Mesenchymal stem cell (in vitro differentiated cells and primary cell): ENCODE measurements at regions not wholly inside any gene's neighbourhood (a gene's known extent, or its start where the extent isn't known, plus 50 kb on each side); places are given as distances from the start of the nearest gene placed in this dataset.

Experiments
- DNase-seq: peaks from one replicate; pipeline ENCODE4 v3.0.0-alpha.2; 2013
- H2AFZ ChIP-seq: one replicate; pipeline ENCODE4 v1.6.1; 2013; ENCODE audit warnings: low read depth, mild to moderate bottlenecking, control low read depth, inconsistent platforms, low read length, moderate library complexity
- H2AK5ac ChIP-seq: 2 replicates; pipeline ENCODE4 v1.6.1; 2013; ENCODE audit warnings: low read length, moderate library complexity, mild to moderate bottlenecking, inconsistent platforms; ENCODE audit not compliant: severe bottlenecking
- H2BK120ac ChIP-seq: one replicate; pipeline ENCODE4 v1.6.1; 2013; ENCODE audit warnings: low read depth, mild to moderate bottlenecking, inconsistent platforms, low read length, moderate library complexity
- H2BK12ac ChIP-seq, 2 experiments: one replicate each; pipeline ENCODE4 v1.6.1; 2013; ENCODE audit warnings: inconsistent platforms in 2 of 2, low read length in 2 of 2, mild to moderate bottlenecking in 2 of 2, moderate library complexity in 2 of 2, control low read depth in 1 of 2
- H2BK15ac ChIP-seq: one replicate; pipeline ENCODE4 v1.6.1; 2013; ENCODE audit warnings: mild to moderate bottlenecking, low read depth, inconsistent platforms; ENCODE audit not compliant: poor library complexity, severe bottlenecking
- H2BK5ac ChIP-seq: 2 replicates; pipeline ENCODE4 v1.6.1; 2013; ENCODE audit warnings: low read depth, mild to moderate bottlenecking, low read length, control low read depth, inconsistent platforms; ENCODE audit not compliant: poor library complexity, severe bottlenecking
- H3K14ac ChIP-seq, 2 experiments: one replicate each; pipeline ENCODE4 v1.6.1; 2013; ENCODE audit warnings: inconsistent platforms in 2 of 2, low read length in 2 of 2, control low read depth in 1 of 2, mild to moderate bottlenecking in 1 of 2, moderate library complexity in 1 of 2
- H3K18ac ChIP-seq, 2 experiments: one replicate each; pipeline ENCODE4 v1.6.1; 2013; ENCODE audit warnings: inconsistent platforms in 2 of 2, low read length in 2 of 2, control low read depth in 1 of 2, low read depth in 1 of 2, mild to moderate bottlenecking in 1 of 2
- H3K23ac ChIP-seq, 2 experiments: one replicate each; pipeline ENCODE4 v1.6.1; 2013; ENCODE audit warnings: inconsistent platforms in 2 of 2, low read length in 2 of 2, mild to moderate bottlenecking in 2 of 2, moderate library complexity in 2 of 2, control low read depth in 1 of 2
- H3K27ac ChIP-seq: 2 replicates; pipeline ENCODE4 v1.5.1; 2013; ENCODE audit warnings: mild to moderate bottlenecking, moderate library complexity, low read length, control low read depth, inconsistent platforms; ENCODE audit not compliant: poor library complexity, severe bottlenecking
- H3K27me3 ChIP-seq, 2 experiments: 2 replicates each; pipeline versions ENCODE4 v1.6.1 to v1.7.0; 2013; ENCODE audit warnings: low read length in 2 of 2, mild to moderate bottlenecking in 2 of 2, moderate library complexity in 2 of 2, control low read depth in 1 of 2, inconsistent platforms in 1 of 2; ENCODE audit not compliant: control insufficient read depth in 1 of 2, insufficient read depth in 1 of 2
- H3K36me3 ChIP-seq, 2 experiments: 2 replicates each; pipeline versions ENCODE4 v1.6.1 to v1.7.0; 2013; ENCODE audit warnings: low read length in 2 of 2, control low read depth in 1 of 2, inconsistent platforms in 1 of 2, low read depth in 1 of 2, mild to moderate bottlenecking in 1 of 2; ENCODE audit not compliant: insufficient read depth in 2 of 2, control insufficient read depth in 1 of 2
- H3K4ac ChIP-seq, 2 experiments: one replicate each; pipeline ENCODE4 v1.6.1; 2013; ENCODE audit warnings: inconsistent platforms in 2 of 2, low read length in 2 of 2, mild to moderate bottlenecking in 2 of 2, moderate library complexity in 2 of 2, control low read depth in 1 of 2, low read depth in 1 of 2
- H3K4me1 ChIP-seq: 2 replicates; pipeline ENCODE4 v1.6.1; 2013; ENCODE audit warnings: low read depth, low read length, control low read depth; ENCODE audit not compliant: control insufficient read depth, insufficient read depth
- H3K4me2 ChIP-seq: 2 replicates; pipeline ENCODE4 v1.6.1; 2013; ENCODE audit warnings: low read length, mild to moderate bottlenecking, inconsistent platforms; ENCODE audit not compliant: poor library complexity, severe bottlenecking
- H3K4me3 ChIP-seq, 2 experiments: 2 replicates each; pipeline versions ENCODE4 v1.5.1 to v1.7.0; 2013; ENCODE audit warnings: low read length in 2 of 2, mild to moderate bottlenecking in 2 of 2, control low read depth in 1 of 2, low read depth in 1 of 2; ENCODE audit not compliant: insufficient read depth in 1 of 2
- H3K79me1 ChIP-seq: replicated peaks from 2 replicates; pipeline ENCODE4 v1.6.1; 2013; ENCODE audit warnings: mild to moderate bottlenecking, control low read depth, low read length, inconsistent platforms; ENCODE audit not compliant: poor library complexity, severe bottlenecking
- H3K9ac ChIP-seq: 2 replicates; pipeline ENCODE4 v1.7.0; 2013; ENCODE audit warnings: mild to moderate bottlenecking, low read length, moderate library complexity
- H3K9me3 ChIP-seq: 2 replicates; pipeline ENCODE4 v1.7.0; 2013; ENCODE audit warnings: mild to moderate bottlenecking, low read length; ENCODE audit not compliant: control insufficient read depth
- H4K8ac ChIP-seq: one replicate; pipeline ENCODE4 v1.6.1; 2013; ENCODE audit warnings: inconsistent platforms, mild to moderate bottlenecking, low read length, moderate library complexity
- H4K91ac ChIP-seq: one replicate; pipeline ENCODE4 v1.6.1; 2013; ENCODE audit warnings: mild to moderate bottlenecking, low read length, inconsistent platforms
- WGBS: methylation state at CpG from one replicate; pipeline ENCODE4 v1.1.7; 2013; ENCODE audit warnings: mixed read lengths; 5-methylcytosine and 5-hydroxymethylcytosine counted together

- Histone ChIP-seq H3K27ac (no peak overlapping the region), H3K79me1 (no peaks in the 10 kb centered on the region), H3K18ac (no peak overlapping the region), H3K4me3 (no peak overlapping the region), H3K4ac (no peak overlapping the region), H3K27me3 (no peaks in the 10 kb centered on the region), H2AK5ac (no peak overlapping the region), H3K4me1 (no peaks in the 10 kb centered on the region), H4K8ac (no peak overlapping the region), H3K14ac (no peak overlapping the region), H3K36me3 (no peaks in the 10 kb centered on the region), H2AFZ (no peak overlapping the region), H3K23ac (no peak overlapping the region), H2BK15ac (no peak overlapping the region), H3K9me3 (no peaks in the 10 kb centered on the region), H4K91ac (no peak overlapping the region), H3K9ac (no peak overlapping the region), H3K4me2 (no peak overlapping the region), H2BK5ac (no peak overlapping the region), H2BK12ac (no peak overlapping the region), H2BK120ac (no peak overlapping the region)
- no peak for DNase-seq
- no CpG with 5 or more reads among the region's 2 CpGs for WGBS
Measured at GRCh38 chr2:142725386-142725785, 152.1 kb upstream of the KYNU start.

DNA sequence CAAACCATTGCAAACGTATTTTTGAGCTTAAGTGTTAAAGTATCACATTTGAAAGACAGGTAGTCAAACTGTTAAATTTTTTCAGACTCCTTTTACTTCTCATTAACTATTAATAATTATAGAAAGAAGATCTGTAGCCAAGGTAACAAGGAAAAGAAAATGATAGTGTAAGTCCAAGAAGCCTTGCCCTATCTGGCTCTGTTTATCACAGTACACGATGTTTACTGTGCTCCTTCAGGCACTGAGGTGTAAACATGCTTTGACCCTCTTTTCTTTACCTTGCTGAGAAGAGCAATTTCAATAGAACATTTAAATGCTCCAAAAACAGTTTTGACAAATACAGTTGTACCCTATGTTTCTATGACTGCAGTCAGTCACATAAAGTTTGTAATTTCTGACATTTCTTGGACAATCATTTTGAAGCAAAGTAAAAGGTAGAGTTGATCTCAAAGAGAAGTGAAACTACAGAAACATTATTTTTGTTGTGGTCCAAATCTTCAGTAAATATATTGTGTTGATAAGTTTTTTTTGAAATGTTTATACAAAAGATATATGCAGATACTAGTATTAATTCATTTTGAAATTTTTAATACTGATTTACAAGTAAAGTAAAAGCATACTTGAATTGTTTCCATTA is 152.6 kb upstream of the KYNU start:
- no peak overlapping the region for H3K4me3 ChIP-seq
- no peak overlapping the region for H3K23ac ChIP-seq
- no peak overlapping the region for H3K4me2 ChIP-seq
- no peaks in the 10 kb centered on the region for H3K36me3 ChIP-seq
- H3K14ac ChIP-seq = no peak overlapping the region
- DNase-seq = no peak
- H2AFZ ChIP-seq = no peak overlapping the region
- 96% methylated on average over 1 of the region's 2 CpGs for WGBS
- no peak overlapping the region for H2BK12ac ChIP-seq
- H3K4ac ChIP-seq = no peak overlapping the region
- H3K27me3 ChIP-seq = no peaks in the 10 kb centered on the region
- H4K91ac ChIP-seq = no peak overlapping the region
- H3K9ac ChIP-seq = no peak overlapping the region
- H3K4me1 ChIP-seq = no peaks in the 10 kb centered on the region
- no peak overlapping the region for H2BK5ac ChIP-seq
- no peak overlapping the region for H2AK5ac ChIP-seq
- no peaks in the 10 kb centered on the region for H3K79me1 ChIP-seq
- H4K8ac ChIP-seq = no peak overlapping the region
- H3K18ac ChIP-seq = no peak overlapping the region
- no peak overlapping the region for H2BK120ac ChIP-seq
- H3K9me3 ChIP-seq = no peaks in the 10 kb centered on the region
- no peak overlapping the region for H3K27ac ChIP-seq
- no peak overlapping the region for H2BK15ac ChIP-seq

- Histone ChIP-seq H3K4me3 (no peak overlapping the region), H3K18ac (no peak overlapping the region), H3K79me1 (no peaks in the 10 kb centered on the region), H3K9ac (no peak overlapping the region), H3K36me3 (no peaks in the 10 kb centered on the region), H2AFZ (no peak overlapping the region), H4K8ac (no peak overlapping the region), H3K27me3 (no peaks in the 10 kb centered on the region), H4K91ac (no peak overlapping the region), H3K4me1 (no peaks in the 10 kb centered on the region), H2BK12ac (no peak overlapping the region), H3K27ac (no peak overlapping the region), H3K4ac (no peak overlapping the region), H2BK5ac (no peak overlapping the region), H3K14ac (no peak overlapping the region), H2AK5ac (no peak overlapping the region), H2BK120ac (no peak overlapping the region), H2BK15ac (no peak overlapping the region), H3K4me2 (no peak overlapping the region), H3K9me3 (no peaks in the 10 kb centered on the region), H3K23ac (no peak overlapping the region)
- peak; percentile 32 for DNase-seq
Measured at GRCh38 chr2:142724186-142724585, 153.3 kb upstream of the KYNU start.

GRCh38 chr2:142723236-142723635 is 154.2 kb upstream of the KYNU start:
- no peak overlapping the region for H2BK5ac ChIP-seq
- DNase-seq = no peak

More at GRCh38 chr2:142723236-142723635, 154.2 kb upstream of the KYNU start:
- no peak overlapping the region for H3K27ac ChIP-seq
- no peaks in the 10 kb centered on the region for H3K27me3 ChIP-seq
- no peak overlapping the region for H3K23ac ChIP-seq
- H3K9me3 ChIP-seq = no peaks in the 10 kb centered on the region
- no peak overlapping the region for H3K4me2 ChIP-seq
- no peaks in the 10 kb centered on the region for H3K79me1 ChIP-seq
- no peak overlapping the region for H3K4ac ChIP-seq
- H2BK15ac ChIP-seq = no peak overlapping the region
- no peak overlapping the region for H3K18ac ChIP-seq
- H3K4me3 ChIP-seq = no peak overlapping the region
- no peak overlapping the region for H3K9ac ChIP-seq
- H3K36me3 ChIP-seq = no peaks in the 10 kb centered on the region
- WGBS = no CpG with 5 or more reads among the region's 1 CpG
- H2AK5ac ChIP-seq = no peak overlapping the region
- H3K4me1 ChIP-seq = no peaks in the 10 kb centered on the region
- H4K91ac ChIP-seq = no peak overlapping the region
- H4K8ac ChIP-seq = no peak overlapping the region
- H2AFZ ChIP-seq = no peak overlapping the region
- no peak overlapping the region for H2BK12ac ChIP-seq
- H3K14ac ChIP-seq = no peak overlapping the region
- H2BK120ac ChIP-seq = no peak overlapping the region
